ENCODE measurements at regions not wholly inside any gene's neighbourhood (a gene's known extent, or its start where the extent isn't known, plus 50 kb on each side); places are given as distances from the start of the nearest gene placed in this dataset.
"Not testable (repeated sequence)": the region's sequence is repeated elsewhere in the genome, so short reads cannot be mapped to it uniquely, and the experiment has no call there.

DNA sequence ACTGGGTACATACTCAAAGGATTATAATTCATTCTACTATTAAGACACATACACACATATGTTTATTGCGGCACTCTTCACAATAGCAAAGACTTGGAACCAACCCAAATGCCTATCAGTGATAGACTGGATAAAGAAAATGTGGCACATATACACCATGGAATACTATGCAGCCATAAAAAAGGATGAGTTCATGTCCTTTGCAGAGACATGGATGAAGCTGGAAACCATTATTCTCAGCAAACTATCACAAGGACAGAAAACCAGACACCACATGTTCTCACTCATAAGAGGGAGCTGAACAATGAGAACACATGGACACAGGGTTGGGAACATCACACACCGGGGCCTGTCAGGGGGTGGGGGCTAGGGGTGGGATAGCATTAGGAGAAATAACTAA, 101.9 kb upstream of the CCDC71L start:
- not testable (repeated sequence) for H3K36me3 ChIP-seq (ENCODE audit: insufficient read depth, low read length); H3K9me3 ChIP-seq (ENCODE audit: control insufficient read depth, insufficient read depth, low read length); H3K4me1 ChIP-seq (ENCODE audit: insufficient read depth, low read length); H3K9ac ChIP-seq (ENCODE audit: low read depth, low read length)

DNA sequence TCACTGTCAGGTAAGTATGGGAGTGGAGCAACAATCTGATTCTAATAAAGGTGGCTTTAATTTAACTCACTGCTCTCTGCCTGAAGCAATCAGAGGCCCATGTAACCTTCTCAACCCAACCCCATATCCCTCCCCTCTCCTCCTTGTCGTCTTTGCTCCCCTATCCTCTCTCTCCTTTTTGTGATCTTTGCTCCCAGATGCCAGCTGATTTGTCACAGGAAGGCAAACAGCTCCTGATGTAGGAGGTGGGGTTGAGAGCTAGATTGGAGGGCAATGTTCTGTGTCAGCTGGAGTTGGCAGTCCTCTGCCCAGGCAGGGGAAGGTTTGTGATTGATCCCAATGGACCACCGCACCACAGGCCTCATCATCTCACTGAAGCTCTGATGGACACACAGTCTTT, 101.4 kb upstream of the PIK3CG start:
- Histone ChIP-seq H3K9ac (ENCODE audit: low read depth, low read length) (no peak overlapping the region), H3K9me3 (ENCODE audit: control insufficient read depth, insufficient read depth, low read length) (no peaks in the 10 kb centered on the region), H3K36me3 (ENCODE audit: insufficient read depth, low read length) (no peaks in the 10 kb centered on the region), H3K4me1 (ENCODE audit: insufficient read depth, low read length) (no peaks in the 10 kb centered on the region)

DNA sequence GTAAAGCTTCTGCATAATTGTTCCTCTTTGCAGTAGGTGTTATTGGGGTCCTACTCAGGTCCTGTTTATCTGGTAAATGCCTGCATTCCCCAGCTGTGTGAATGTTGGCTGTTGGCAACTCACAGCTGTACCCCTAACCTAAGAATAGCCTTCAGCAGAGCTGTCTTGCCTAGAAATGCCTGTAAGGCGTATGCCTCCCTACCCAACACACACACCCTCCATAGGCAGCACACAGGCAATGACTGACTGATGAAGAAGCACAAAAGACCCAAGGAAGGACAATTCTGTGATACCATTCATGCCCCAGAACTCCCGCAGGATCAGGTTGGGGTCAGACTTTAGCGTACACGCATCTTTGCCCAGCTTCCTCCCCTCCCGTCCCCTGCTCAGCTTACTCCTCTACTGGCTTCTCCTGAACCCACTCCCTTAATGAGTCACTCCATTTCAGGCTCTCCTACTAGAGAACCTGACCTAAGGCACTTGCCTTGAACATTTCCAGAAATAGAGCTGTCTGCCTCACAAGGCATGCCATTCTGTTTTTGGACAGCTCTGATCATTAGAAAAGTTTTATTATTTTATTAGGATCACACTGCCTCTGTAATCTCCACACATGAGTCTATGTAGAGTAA, 99.2 kb upstream of the PIK3CG start:
- Histone ChIP-seq H3K4me1 (ENCODE audit: insufficient read depth, low read length) (peaks cover 3% of the 10 kb centered on the region; the same call in 1 of the 2 replicates), H3K36me3 (ENCODE audit: insufficient read depth, low read length) (no peaks in the 10 kb centered on the region), H3K9me3 (ENCODE audit: control insufficient read depth, insufficient read depth, low read length) (no peaks in the 10 kb centered on the region), H3K9ac (ENCODE audit: low read depth, low read length) (no peak overlapping the region)

DNA sequence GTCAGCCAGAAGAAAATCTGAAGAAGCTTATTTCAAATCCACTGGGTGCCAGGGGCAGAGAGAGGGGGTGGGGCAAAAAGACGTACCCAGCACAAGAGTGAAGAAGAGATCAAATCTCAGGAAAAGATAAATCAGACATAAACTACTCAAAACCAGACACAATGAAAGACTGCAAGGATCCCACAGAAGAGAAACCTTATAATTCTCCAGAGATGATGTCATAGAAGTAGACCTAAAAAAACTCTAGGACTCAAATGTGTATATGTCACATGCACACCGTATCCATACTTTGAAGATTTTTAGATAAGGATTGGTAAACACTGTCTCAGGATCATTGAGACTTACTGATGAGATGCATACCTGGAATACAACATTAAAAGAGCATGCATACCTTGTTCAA, 98.5 kb upstream of the PIK3CG start:
- H3K9ac ChIP-seq (ENCODE audit: low read depth, low read length), result no peak overlapping the region
- peaks cover 3% of the 10 kb centered on the region; the same call in 1 of the 2 replicates for H3K4me1 ChIP-seq (ENCODE audit: insufficient read depth, low read length)
- no peaks in the 10 kb centered on the region for H3K36me3 ChIP-seq (ENCODE audit: insufficient read depth, low read length)
- no peaks in the 10 kb centered on the region for H3K9me3 ChIP-seq (ENCODE audit: control insufficient read depth, insufficient read depth, low read length)

DNA sequence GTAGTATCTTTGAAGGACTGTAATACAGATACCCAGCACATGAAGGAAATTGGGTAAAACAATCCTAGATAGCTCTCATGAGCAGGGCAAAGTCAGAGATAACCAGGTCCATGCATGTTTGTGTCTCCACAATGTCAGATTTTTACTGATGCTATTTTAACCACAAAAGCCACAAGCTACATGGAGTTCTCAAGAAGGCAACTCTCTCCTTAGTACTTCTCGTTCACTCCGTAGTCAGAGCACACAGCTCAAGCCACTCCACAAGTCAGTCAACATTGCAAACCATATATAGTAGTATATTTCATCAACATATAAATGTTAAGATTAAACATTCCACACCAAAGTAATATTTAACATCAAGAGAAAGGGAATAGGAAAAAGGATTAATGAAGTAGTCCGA, 98.0 kb upstream of the PIK3CG start:
- H3K9ac ChIP-seq (ENCODE audit: low read depth, low read length), result no peak overlapping the region
- H3K4me1 ChIP-seq (ENCODE audit: insufficient read depth, low read length), result peaks cover 3% of the 10 kb centered on the region; the same call in 1 of the 2 replicates
- no peaks in the 10 kb centered on the region for H3K9me3 ChIP-seq (ENCODE audit: control insufficient read depth, insufficient read depth, low read length)
- H3K36me3 ChIP-seq (ENCODE audit: insufficient read depth, low read length), result no peaks in the 10 kb centered on the region

DNA sequence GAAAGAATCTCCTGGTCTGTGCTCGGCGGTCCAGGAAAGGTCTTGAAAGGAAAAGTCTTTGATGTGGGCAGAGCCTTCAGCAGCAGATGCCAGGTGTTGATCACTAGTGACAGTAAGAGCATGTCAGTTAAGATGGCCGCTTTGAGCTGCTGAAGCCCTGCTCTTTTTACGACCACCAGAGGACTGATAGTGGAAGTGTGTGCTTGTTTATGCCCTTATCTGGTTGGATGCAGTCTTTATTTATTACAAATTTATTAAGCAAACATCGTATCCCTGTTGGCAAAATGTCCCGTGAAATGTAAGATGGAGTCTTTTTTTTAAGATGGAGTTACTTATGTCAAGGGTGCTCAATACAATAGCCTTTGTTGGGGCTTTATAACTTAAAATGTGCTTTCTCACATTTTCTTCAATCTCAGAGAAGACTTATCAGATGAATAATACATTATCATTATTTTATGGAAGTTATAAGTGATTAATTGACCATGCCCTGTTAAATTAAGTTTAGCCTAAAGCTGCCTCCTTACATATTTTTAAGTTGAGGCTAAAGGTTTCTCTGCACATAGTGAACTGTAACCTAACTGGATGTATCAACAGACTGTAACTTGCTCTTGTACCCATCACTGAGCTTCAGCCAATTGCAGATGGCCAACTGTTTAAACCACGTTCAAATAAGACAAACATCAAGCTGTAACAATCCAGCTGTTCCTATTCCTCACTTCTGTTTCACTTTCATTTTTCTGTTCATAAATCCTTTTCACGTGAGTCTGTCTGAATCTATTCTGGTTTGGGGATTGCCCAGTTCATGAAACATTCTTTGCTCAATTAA, 97.4 kb upstream of the PIK3CG start:
- Histone ChIP-seq H3K36me3 (ENCODE audit: insufficient read depth, low read length) (no peaks in the 10 kb centered on the region), H3K4me1 (ENCODE audit: insufficient read depth, low read length) (peaks cover 3% of the 10 kb centered on the region; the same call in 1 of the 2 replicates), H3K9ac (ENCODE audit: low read depth, low read length) (no peak overlapping the region), H3K9me3 (ENCODE audit: control insufficient read depth, insufficient read depth, low read length) (no peaks in the 10 kb centered on the region)

DNA sequence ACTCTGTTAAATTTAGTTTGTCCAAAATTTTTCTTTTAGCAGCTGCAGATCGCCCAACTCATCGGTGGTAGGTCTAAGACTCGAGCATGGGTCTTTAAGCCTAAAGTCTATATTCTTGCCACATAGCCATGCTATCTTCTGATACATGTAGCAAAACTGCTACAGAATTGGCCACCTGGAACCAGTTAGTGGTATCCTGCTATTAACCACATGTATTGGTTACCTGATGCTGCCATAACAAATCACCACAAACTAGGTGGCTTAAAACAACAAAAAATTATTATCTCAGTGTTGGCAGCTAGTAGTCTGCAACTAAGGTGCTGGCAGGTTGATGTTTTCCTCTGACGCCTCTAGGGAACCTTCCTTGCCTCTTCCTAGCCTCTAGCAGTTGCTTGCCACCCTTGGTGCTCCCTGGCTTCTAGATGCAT, 96.7 kb upstream of the PIK3CG start:
- H3K4me1 ChIP-seq (ENCODE audit: insufficient read depth, low read length), result peaks cover 3% of the 10 kb centered on the region; the same call in 1 of the 2 replicates
- no peaks in the 10 kb centered on the region for H3K36me3 ChIP-seq (ENCODE audit: insufficient read depth, low read length)
- H3K9ac ChIP-seq (ENCODE audit: low read depth, low read length), result no peak overlapping the region
- no peaks in the 10 kb centered on the region for H3K9me3 ChIP-seq (ENCODE audit: control insufficient read depth, insufficient read depth, low read length)

DNA sequence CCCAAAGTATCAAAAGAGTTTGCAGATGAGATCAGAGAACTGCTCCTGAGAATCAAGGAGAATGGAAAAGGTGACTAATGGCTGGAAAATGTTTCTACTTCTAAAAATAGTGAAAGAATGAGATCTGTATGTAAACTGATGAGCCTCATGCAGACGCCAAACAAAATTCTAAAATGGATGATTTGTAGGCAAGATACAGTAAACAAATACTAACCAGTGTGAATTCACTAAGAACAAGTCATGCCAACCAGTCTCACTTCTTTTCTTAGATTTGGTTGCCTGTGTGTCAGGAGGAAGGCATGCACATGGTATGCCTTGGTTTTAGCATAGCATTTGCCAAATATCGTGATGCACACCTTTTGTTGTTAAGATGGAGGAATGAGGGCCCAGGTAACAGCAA, 94.9 kb upstream of the PIK3CG start:
- H3K9ac ChIP-seq (ENCODE audit: low read depth, low read length), result no peak overlapping the region
- H3K36me3 ChIP-seq (ENCODE audit: insufficient read depth, low read length), result no peaks in the 10 kb centered on the region
- H3K9me3 ChIP-seq (ENCODE audit: control insufficient read depth, insufficient read depth, low read length), result no peaks in the 10 kb centered on the region
- H3K4me1 ChIP-seq (ENCODE audit: insufficient read depth, low read length), result peaks cover 3% of the 10 kb centered on the region; the same call in 1 of the 2 replicates

DNA sequence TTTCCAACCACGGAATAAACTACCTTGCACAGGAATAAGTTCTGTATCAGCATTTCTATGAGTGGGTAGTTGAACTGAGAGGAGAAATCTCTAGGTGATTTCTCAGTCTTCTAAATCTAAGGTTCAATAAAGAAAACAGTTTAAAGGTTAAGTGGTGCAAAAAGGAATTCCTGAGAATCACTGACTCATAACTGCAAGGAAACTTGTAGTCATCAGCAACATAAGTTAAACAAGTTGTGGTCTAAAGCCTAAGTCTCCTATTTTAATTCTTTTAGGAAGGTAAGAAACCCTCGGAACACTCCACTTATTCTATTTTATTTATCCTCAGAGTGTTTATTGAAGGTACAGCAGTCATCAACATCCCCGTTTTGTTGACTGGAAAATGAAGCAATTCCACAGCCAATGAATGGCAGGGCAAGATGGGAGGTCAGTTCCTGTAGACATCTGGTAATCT, 92.4 kb upstream of the PIK3CG start:
- peaks cover 8% of the 10 kb centered on the region for H3K4me1 ChIP-seq (ENCODE audit: insufficient read depth, low read length)
- H3K9me3 ChIP-seq (ENCODE audit: control insufficient read depth, insufficient read depth, low read length), result no peaks in the 10 kb centered on the region; the same call in 1 of the 2 replicates
- H3K36me3 ChIP-seq (ENCODE audit: insufficient read depth, low read length), result no peaks in the 10 kb centered on the region; the same call in 1 of the 2 replicates
- H3K9ac ChIP-seq (ENCODE audit: low read depth, low read length), result no peak overlapping the region

DNA sequence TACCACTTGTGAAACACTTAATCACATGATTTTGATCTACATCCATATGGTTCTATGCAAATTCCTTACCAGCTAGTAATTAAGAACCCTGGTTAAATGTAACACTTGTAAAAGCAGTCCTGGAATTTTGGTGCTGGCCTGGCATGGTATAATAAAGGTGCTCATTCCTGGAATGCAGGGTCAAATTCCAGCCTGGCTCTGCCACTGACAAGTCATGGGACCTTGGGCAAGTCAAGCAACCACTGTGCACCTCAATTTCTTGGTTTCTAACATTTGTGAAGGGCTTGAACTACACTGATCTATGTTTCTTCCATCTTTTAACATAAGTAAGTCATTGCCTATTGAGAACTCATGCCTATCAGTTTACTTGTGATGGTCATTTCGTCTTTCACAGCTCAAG, 91.9 kb upstream of the PIK3CG start:
- peaks cover 8% of the 10 kb centered on the region for H3K4me1 ChIP-seq (ENCODE audit: insufficient read depth, low read length)
- no peak overlapping the region for H3K9ac ChIP-seq (ENCODE audit: low read depth, low read length)
- no peaks in the 10 kb centered on the region; the same call in 1 of the 2 replicates for H3K36me3 ChIP-seq (ENCODE audit: insufficient read depth, low read length)
- H3K9me3 ChIP-seq (ENCODE audit: control insufficient read depth, insufficient read depth, low read length), result no peaks in the 10 kb centered on the region; the same call in 1 of the 2 replicates

DNA sequence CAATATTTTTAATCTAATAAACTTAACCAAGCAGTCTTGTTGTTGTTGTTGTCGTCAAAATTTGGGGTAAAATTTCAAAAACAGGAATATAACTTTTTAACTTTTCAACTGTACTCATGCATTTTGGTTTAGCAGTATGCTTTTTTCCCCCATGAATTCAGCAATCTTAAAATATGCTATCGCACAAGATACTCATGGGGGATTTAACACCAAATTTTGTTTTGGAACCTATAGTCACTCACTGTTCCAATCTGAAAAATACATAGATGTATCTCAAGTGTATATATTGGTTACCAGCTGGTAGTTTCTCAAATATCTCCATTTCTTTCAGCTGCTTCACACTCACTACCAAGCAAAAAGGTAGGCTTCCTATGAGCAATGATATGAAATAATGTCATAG, 91.4 kb upstream of the PIK3CG start:
- Histone ChIP-seq H3K9me3 (ENCODE audit: control insufficient read depth, insufficient read depth, low read length) (no peaks in the 10 kb centered on the region; the same call in 1 of the 2 replicates), H3K4me1 (ENCODE audit: insufficient read depth, low read length) (peaks cover 8% of the 10 kb centered on the region), H3K36me3 (ENCODE audit: insufficient read depth, low read length) (no peaks in the 10 kb centered on the region; the same call in 1 of the 2 replicates), H3K9ac (ENCODE audit: low read depth, low read length) (no peak overlapping the region)

DNA sequence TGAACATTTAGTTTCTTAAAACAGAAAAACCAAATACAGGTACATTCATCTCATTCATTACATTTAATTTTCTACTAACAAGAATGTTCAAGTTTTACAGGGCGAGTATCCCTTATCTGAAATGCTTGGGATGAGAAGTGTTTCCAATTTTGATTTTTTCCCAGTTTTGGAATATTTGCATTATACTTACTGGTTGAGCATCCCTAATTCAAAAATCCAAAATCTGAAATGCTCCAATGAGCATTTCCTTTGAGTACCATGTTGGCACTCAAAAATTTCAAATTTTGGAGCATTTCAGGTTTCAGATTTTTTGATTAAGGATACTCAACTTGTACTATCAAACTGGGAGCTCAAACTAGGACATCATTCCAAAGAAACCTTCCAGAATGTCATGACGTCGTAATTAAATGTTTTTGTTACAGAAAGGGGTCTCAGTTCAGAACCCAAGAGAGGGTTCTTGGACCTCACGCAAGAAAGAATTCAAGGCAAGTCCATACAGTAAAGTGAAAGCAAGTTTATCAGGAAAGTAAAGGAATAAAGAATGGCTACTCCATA, 90.8 kb upstream of the PIK3CG start:
- H3K4me1 ChIP-seq (ENCODE audit: insufficient read depth, low read length), result peaks cover 8% of the 10 kb centered on the region
- H3K36me3 ChIP-seq (ENCODE audit: insufficient read depth, low read length), result no peaks in the 10 kb centered on the region; the same call in 1 of the 2 replicates
- no peaks in the 10 kb centered on the region; the same call in 1 of the 2 replicates for H3K9me3 ChIP-seq (ENCODE audit: control insufficient read depth, insufficient read depth, low read length)
- peak overlapping the region; percentile 25; the same call in 1 of the 2 replicates for H3K9ac ChIP-seq (ENCODE audit: low read depth, low read length)

DNA sequence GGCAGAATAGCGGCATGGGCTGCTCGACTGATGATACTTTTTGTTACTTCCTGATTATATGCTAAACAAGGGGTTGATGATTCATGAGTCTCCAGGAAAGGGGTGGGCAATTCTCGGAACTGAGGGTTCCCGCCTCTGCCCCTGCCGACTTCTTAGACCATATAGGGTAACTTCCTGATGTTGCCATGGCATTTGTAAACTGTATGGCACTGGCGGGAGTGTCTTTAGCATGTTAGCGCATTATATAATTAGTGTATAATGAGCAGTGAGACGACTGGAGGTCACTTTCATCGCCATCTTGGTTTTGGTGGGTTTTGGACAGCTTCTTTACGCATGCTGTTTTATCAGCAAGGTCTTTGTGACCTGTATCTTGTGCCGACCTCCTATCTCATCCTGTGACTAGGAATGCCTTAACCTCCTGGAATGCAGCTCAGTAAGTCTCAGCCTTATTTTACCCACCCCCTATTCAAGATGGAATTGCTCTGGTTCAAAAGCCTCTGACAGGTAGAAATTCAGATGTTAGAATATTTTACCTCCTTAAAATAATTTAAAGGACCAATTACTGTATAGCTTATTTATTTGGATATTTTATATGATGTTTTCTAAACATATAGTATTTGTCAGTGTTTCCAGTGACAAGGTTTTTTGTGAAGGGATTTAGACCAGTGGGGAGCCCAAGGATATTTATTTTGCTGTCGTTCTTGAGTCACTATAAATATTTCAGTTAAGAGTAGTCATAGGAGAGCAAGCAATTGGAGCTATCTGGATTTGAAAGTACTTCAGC, 90.1 kb upstream of the PIK3CG start:
- Histone ChIP-seq H3K36me3 (ENCODE audit: insufficient read depth, low read length) (no peaks in the 10 kb centered on the region; the same call in 1 of the 2 replicates), H3K9ac (ENCODE audit: low read depth, low read length) (peak overlapping the region; percentile 25; the same call in 1 of the 2 replicates), H3K4me1 (ENCODE audit: insufficient read depth, low read length) (peaks cover 10% of the 10 kb centered on the region), H3K9me3 (ENCODE audit: control insufficient read depth, insufficient read depth, low read length) (no peaks in the 10 kb centered on the region; the same call in 1 of the 2 replicates)

DNA sequence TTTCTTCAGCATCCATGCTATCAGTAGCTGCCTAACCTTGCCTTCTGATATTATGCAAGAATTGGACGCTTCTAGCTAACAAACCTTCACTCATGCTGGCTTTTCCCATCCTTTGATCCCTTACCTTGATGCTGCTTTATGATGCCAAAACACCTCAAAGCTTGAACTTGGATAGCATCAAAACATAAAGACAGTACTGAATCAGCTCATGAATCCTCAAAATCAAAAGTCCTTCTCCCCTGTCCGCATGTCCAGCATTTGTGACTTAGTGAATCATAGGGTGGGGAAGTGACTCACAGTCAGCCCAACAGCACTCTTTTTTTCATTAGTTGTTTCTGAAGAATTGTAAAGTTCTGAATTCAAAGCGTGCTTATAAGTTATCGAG, 89.5 kb upstream of the PIK3CG start:
- Histone ChIP-seq H3K36me3 (ENCODE audit: insufficient read depth, low read length) (no peaks in the 10 kb centered on the region; the same call in 1 of the 2 replicates), H3K9me3 (ENCODE audit: control insufficient read depth, insufficient read depth, low read length) (no peaks in the 10 kb centered on the region; the same call in 1 of the 2 replicates), H3K4me1 (ENCODE audit: insufficient read depth, low read length) (peaks cover 7% of the 10 kb centered on the region), H3K9ac (ENCODE audit: low read depth, low read length) (no peak overlapping the region; the same call in 1 of the 2 replicates)
